ENCODE measurements at regions not wholly inside any gene's neighbourhood (a gene's known extent, or its start where the extent isn't known, plus 50 kb on each side); places are given as distances from the start of the nearest gene placed in this dataset.
"Not testable (repeated sequence)": the region's sequence is repeated elsewhere in the genome, so short reads cannot be mapped to it uniquely, and the experiment has no call there.

DNA sequence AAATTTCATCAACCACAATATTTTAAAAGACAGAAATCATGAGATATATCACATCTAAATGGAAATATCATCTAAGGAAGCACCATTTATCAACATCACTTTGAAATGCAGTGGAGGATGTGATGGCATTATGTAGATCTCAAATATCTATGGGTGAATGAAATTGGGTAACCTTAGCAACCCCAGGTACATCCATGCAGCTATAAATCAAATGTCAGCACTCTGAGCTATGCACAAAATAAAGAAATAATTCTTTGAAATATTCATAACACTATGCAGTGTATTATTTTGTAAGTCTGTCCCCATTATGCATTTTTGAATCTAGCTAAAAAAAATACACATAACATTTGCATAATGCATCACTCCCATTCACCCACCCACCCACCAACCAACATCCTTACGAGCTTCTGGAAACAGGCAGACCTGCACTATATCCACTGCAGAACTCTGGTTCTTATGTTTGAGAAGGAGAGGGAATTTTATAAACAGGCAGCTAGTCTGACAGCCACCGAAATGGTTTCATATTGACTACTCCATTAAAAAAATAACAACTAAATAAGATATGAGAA lies 186.8 kb downstream of the SHOX2 start:
- no peak overlapping the region for H3K4me3 ChIP-seq (ENCODE audit: low read depth, low read length)
- H3K27me3 ChIP-seq (ENCODE audit: control insufficient read depth, insufficient read depth, low read length): no peaks in the 10 kb centered on the region
- H3K36me3 ChIP-seq (ENCODE audit: control insufficient read depth, insufficient read depth, low read length): no peaks in the 10 kb centered on the region
- peaks cover 6% of the 10 kb centered on the region for H3K4me1 ChIP-seq (ENCODE audit: control insufficient read depth, insufficient read depth, low read length)
- H3K9ac ChIP-seq (ENCODE audit: low read depth, low read length): no peak overlapping the region
- no peaks in the 10 kb centered on the region for H3K9me3 ChIP-seq (ENCODE audit: control insufficient read depth, insufficient read depth, low read length)

DNA sequence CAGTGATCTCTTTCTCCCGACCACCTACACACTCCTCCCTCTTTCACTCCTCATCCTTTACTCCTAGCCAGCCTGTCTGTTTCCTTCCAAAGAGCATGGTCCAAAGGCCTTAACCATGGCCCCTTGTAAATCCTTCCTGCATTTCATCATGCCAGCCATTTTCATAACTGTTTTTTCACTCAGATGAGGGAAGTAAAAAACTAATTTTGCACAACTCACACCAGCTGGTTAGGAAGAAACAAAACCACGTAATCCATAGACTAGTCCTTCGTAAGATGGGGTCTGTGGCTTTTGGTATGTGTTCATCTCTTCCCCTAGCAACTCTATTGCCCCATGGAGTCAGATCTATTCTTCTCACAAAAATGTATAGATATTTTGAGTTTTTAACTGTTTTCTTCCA lies 187.8 kb downstream of the SHOX2 start:
- H3K9me3 ChIP-seq (ENCODE audit: control insufficient read depth, insufficient read depth, low read length): no peaks in the 10 kb centered on the region
- H3K4me3 ChIP-seq (ENCODE audit: low read depth, low read length): no peak overlapping the region
- H3K36me3 ChIP-seq (ENCODE audit: control insufficient read depth, insufficient read depth, low read length): no peaks in the 10 kb centered on the region
- H3K4me1 ChIP-seq (ENCODE audit: control insufficient read depth, insufficient read depth, low read length): peaks cover 6% of the 10 kb centered on the region
- H3K9ac ChIP-seq (ENCODE audit: low read depth, low read length): no peak overlapping the region
- H3K27me3 ChIP-seq (ENCODE audit: control insufficient read depth, insufficient read depth, low read length): no peaks in the 10 kb centered on the region

- H3K9ac ChIP-seq (ENCODE audit: low read depth, low read length): no peak overlapping the region
- no peaks in the 10 kb centered on the region for H3K36me3 ChIP-seq (ENCODE audit: control insufficient read depth, insufficient read depth, low read length)
- no peaks in the 10 kb centered on the region for H3K27me3 ChIP-seq (ENCODE audit: control insufficient read depth, insufficient read depth, low read length)
- H3K4me3 ChIP-seq (ENCODE audit: low read depth, low read length): no peak overlapping the region
- H3K9me3 ChIP-seq (ENCODE audit: control insufficient read depth, insufficient read depth, low read length): no peaks in the 10 kb centered on the region
- H3K4me1 ChIP-seq (ENCODE audit: control insufficient read depth, insufficient read depth, low read length): peaks cover 6% of the 10 kb centered on the region
These were observed 189.5 kb downstream of the SHOX2 start for GRCh38 chr3:157916672-157917071.

DNA sequence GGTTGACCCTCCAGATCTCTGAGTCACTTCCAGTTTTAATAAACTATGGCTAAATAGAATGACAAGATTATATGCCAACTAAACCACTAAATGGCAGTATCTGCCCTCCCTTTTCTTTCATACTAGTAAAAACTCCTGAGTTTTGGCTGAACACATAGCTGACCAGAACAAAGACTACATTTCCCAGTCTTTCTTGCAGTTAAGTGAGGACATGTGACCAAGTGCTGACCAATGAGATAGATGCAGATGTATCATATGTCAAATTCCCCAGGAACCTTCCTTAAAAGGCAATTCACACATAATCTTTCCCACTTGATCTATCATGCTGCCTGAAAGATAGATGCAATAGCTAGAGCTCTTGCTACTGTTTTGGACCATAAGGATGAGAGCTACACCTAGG lies 191.3 kb downstream of the SHOX2 start:
- Histone ChIP-seq H3K4me1 (ENCODE audit: control insufficient read depth, insufficient read depth, low read length) (peaks cover 6% of the 10 kb centered on the region), H3K36me3 (ENCODE audit: control insufficient read depth, insufficient read depth, low read length) (no peaks in the 10 kb centered on the region), H3K4me3 (ENCODE audit: low read depth, low read length) (no peak overlapping the region), H3K9me3 (ENCODE audit: control insufficient read depth, insufficient read depth, low read length) (no peaks in the 10 kb centered on the region), H3K27me3 (ENCODE audit: control insufficient read depth, insufficient read depth, low read length) (no peaks in the 10 kb centered on the region), H3K9ac (ENCODE audit: low read depth, low read length) (no peak overlapping the region)

DNA sequence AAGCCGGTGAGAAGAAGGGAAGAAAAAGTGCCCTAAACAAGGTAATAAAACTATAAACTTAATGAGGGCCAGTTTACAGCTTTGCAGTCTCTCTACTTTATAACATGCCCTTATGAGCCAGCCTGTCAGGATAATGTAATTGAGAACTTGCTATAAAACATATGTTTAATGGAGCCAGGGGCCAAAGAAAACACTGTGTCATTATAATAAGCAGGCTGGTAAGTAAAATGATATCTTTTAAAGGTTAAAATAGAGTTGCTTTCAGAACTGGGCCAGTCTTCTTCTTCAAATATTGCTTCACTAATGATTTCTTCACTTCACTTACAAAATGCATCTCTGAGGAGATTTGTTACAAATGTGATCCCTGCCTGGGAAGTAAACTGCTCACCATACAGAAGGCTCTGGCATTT lies 192.5 kb downstream of the SHOX2 start:
- Histone ChIP-seq H3K9ac (ENCODE audit: low read depth, low read length) (no peak overlapping the region), H3K9me3 (ENCODE audit: control insufficient read depth, insufficient read depth, low read length) (no peaks in the 10 kb centered on the region), H3K27me3 (ENCODE audit: control insufficient read depth, insufficient read depth, low read length) (no peaks in the 10 kb centered on the region), H3K4me3 (ENCODE audit: low read depth, low read length) (no peak overlapping the region), H3K36me3 (ENCODE audit: control insufficient read depth, insufficient read depth, low read length) (no peaks in the 10 kb centered on the region), H3K4me1 (ENCODE audit: control insufficient read depth, insufficient read depth, low read length) (peaks cover 6% of the 10 kb centered on the region)

DNA sequence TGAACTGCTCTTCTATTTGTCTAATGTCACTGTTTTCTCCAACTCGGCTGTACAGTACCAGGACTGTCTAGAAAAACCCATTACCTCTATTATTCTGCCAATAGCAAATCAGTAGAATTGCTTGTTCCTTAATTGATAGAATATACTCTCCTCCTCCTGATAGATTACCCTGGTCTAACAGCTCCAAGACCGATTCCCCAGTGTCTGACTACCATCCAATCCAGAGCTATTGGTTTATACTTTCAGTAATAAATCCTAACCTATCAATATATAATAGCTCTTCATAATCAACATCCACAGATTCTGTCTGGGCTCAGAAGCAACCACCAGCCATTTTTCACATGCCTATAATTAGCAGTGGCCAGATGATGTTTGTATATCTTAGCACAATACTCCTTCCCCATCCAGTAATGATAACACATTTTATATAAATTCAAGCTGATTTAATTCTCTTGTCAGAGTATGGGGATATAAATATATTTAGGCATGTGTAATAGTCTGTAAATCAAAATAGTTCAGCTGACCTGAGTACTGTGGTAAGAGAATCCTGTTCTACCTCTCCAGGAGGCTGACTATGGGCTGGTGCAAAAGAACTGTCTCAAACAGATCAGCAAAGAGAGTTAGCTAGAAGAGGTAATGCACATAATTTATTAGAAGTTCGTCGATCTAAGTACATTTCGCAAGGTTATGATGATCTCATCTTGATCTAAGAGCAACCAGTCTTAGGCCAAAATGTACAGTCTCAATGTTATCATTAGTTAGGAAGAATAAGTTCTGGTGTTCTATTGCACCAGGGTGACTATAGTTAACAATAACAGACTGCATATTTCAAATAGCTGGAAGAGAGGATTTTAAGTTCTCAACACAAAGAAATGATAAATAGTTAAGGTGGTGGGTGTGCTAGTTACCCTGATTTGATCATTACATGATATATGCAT lies 193.4 kb downstream of the SHOX2 start:
- H3K4me3 ChIP-seq (ENCODE audit: low read depth, low read length): no peak overlapping the region
- H3K27me3 ChIP-seq (ENCODE audit: control insufficient read depth, insufficient read depth, low read length): no peaks in the 10 kb centered on the region
- no peaks in the 10 kb centered on the region for H3K36me3 ChIP-seq (ENCODE audit: control insufficient read depth, insufficient read depth, low read length)
- H3K9ac ChIP-seq (ENCODE audit: low read depth, low read length): no peak overlapping the region
- peaks cover 6% of the 10 kb centered on the region for H3K4me1 ChIP-seq (ENCODE audit: control insufficient read depth, insufficient read depth, low read length)
- H3K9me3 ChIP-seq (ENCODE audit: control insufficient read depth, insufficient read depth, low read length): no peaks in the 10 kb centered on the region

GRCh38 chr3:157906627-157907026 lies 199.6 kb downstream of the SHOX2 start:
- Histone ChIP-seq H3K36me3 (ENCODE audit: control insufficient read depth, insufficient read depth, low read length) (no peaks in the 10 kb centered on the region), H3K4me3 (ENCODE audit: low read depth, low read length) (no peak overlapping the region), H3K9me3 (ENCODE audit: control insufficient read depth, insufficient read depth, low read length) (no peaks in the 10 kb centered on the region), H3K27me3 (ENCODE audit: control insufficient read depth, insufficient read depth, low read length) (no peaks in the 10 kb centered on the region), H3K9ac (ENCODE audit: low read depth, low read length) (no peak overlapping the region), H3K4me1 (ENCODE audit: control insufficient read depth, insufficient read depth, low read length) (no peaks in the 10 kb centered on the region)

DNA sequence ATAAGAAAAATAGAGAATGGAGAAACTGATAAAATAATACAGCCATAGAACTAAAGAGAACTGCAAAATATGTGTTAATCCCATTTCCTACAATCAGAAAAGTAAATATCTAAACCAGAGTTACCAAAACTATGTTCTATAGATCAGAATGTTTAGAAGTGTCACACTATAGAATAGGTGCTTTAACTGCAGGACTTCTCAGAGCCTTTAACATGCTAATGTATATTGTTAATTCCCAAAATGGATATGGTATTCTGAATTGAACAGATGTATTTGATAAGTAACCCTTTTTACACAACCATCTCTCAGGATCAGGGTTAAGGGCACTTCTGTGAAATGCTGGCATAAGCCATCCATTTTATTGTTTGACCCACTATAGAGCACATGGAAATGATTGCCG lies 200.3 kb downstream of the SHOX2 start:
- H3K4me1 ChIP-seq (ENCODE audit: control insufficient read depth, insufficient read depth, low read length): no peaks in the 10 kb centered on the region
- no peaks in the 10 kb centered on the region for H3K36me3 ChIP-seq (ENCODE audit: control insufficient read depth, insufficient read depth, low read length)
- no peaks in the 10 kb centered on the region for H3K27me3 ChIP-seq (ENCODE audit: control insufficient read depth, insufficient read depth, low read length)
- H3K9ac ChIP-seq (ENCODE audit: low read depth, low read length): no peak overlapping the region
- no peak overlapping the region for H3K4me3 ChIP-seq (ENCODE audit: low read depth, low read length)
- no peaks in the 10 kb centered on the region for H3K9me3 ChIP-seq (ENCODE audit: control insufficient read depth, insufficient read depth, low read length)

DNA sequence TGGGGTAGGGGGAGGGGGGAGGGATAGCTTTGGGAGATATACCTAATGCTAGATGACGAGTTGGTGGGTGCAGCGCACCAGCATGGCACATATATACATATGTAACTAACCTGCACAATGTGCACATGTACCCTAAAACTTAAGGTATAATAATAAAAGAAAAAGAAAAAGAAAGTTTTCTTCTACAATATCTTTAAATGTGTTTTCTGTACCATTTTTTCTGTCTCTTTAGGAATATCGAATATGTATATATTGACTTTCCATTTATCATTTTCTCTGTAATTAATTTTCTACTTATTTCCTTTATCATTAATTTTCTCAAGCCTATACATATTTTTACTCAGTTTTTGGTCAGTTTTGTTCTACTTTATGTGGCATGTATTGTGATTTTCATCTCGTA lies 203.5 kb downstream of the SHOX2 start:
- not testable (repeated sequence) for H3K4me3 ChIP-seq (ENCODE audit: low read depth, low read length); H3K4me1 ChIP-seq (ENCODE audit: control insufficient read depth, insufficient read depth, low read length); H3K9ac ChIP-seq (ENCODE audit: low read depth, low read length)

GRCh38 chr3:157888040-157888439 lies 218.2 kb downstream of the SHOX2 start:
- H3K4me3 ChIP-seq (ENCODE audit: low read depth, low read length): no peak overlapping the region
- no peaks in the 10 kb centered on the region for H3K4me1 ChIP-seq (ENCODE audit: control insufficient read depth, insufficient read depth, low read length)
- H3K9me3 ChIP-seq (ENCODE audit: control insufficient read depth, insufficient read depth, low read length): no peaks in the 10 kb centered on the region
- H3K27me3 ChIP-seq (ENCODE audit: control insufficient read depth, insufficient read depth, low read length): no peaks in the 10 kb centered on the region
- H3K9ac ChIP-seq (ENCODE audit: low read depth, low read length): no peak overlapping the region
- H3K36me3 ChIP-seq (ENCODE audit: control insufficient read depth, insufficient read depth, low read length): no peaks in the 10 kb centered on the region

More for the DNA sequence above, 203.5 kb downstream of the SHOX2 start:
- not testable (repeated sequence) for H3K36me3 ChIP-seq (ENCODE audit: control insufficient read depth, insufficient read depth, low read length); H3K27me3 ChIP-seq (ENCODE audit: control insufficient read depth, insufficient read depth, low read length); H3K9me3 ChIP-seq (ENCODE audit: control insufficient read depth, insufficient read depth, low read length)

- Histone ChIP-seq H3K9me3 (ENCODE audit: control insufficient read depth, insufficient read depth, low read length) (peaks cover 4% of the 10 kb centered on the region), H3K4me1 (ENCODE audit: control insufficient read depth, insufficient read depth, low read length) (no peaks in the 10 kb centered on the region), H3K4me3 (ENCODE audit: low read depth, low read length) (no peak overlapping the region), H3K36me3 (ENCODE audit: control insufficient read depth, insufficient read depth, low read length) (no peaks in the 10 kb centered on the region), H3K9ac (ENCODE audit: low read depth, low read length) (no peak overlapping the region), H3K27me3 (ENCODE audit: control insufficient read depth, insufficient read depth, low read length) (no peaks in the 10 kb centered on the region)
These were observed 229.7 kb downstream of the SHOX2 start for GRCh38 chr3:157876556-157876955.

GRCh38 chr3:157872902-157873301 lies 233.3 kb downstream of the SHOX2 start:
- Histone ChIP-seq H3K4me1 (ENCODE audit: control insufficient read depth, insufficient read depth, low read length) (no peaks in the 10 kb centered on the region), H3K27me3 (ENCODE audit: control insufficient read depth, insufficient read depth, low read length) (no peaks in the 10 kb centered on the region), H3K9ac (ENCODE audit: low read depth, low read length) (no peak overlapping the region), H3K9me3 (ENCODE audit: control insufficient read depth, insufficient read depth, low read length) (no peaks in the 10 kb centered on the region), H3K4me3 (ENCODE audit: low read depth, low read length) (no peak overlapping the region), H3K36me3 (ENCODE audit: control insufficient read depth, insufficient read depth, low read length) (no peaks in the 10 kb centered on the region)

Data from iPS-15b (cell line).